A673 (cell line): ENCODE measurements at regions not wholly inside any gene's neighbourhood (a gene's known extent, or its start where the extent isn't known, plus 50 kb on each side); places are given as distances from the start of the nearest gene placed in this dataset.

Experiments used
- BruUV-seq: library from RNA; stranded (reverse); fragments of 400-500 nt; replicated peaks from 2 replicates; lab custom pipeline; 2021; lab: Mats Ljungman, UMichigan
- CTCF ChIA-PET: fragments of 300-600 bp; sonication (Branson Sonifier 250); formaldehyde crosslinking; loops from one replicate; lab custom pipeline; 2022; ENCODE audit warnings: antibody characterized with exemption; lab: Charles Lee
- POLR2A ChIA-PET: fragments of 300-600 bp; sonication (Branson Sonifier 250); formaldehyde crosslinking; loops from one replicate; lab custom pipeline; 2022; ENCODE audit warnings: antibody characterized with exemption; ENCODE audit not compliant: low non-redundant PET; lab: Charles Lee
- DNase-seq: peaks from one replicate; pipeline ENCODE4 v3.0.0-alpha.2; 2015; ENCODE audit warnings: low spot score
- H3K27ac ChIP-seq: fragments of 200-600 bp; sonication (generic); 2 replicates; pipeline ENCODE4 v1.5.1; 2016; ENCODE audit warnings: mixed run types, low read depth, mild to moderate bottlenecking, mixed read lengths, antibody characterized with exemption, low read length; ENCODE audit not compliant: poor library complexity, severe bottlenecking
- H3K27me3 ChIP-seq: fragments of 200-600 bp; sonication (generic); replicated peaks from 2 replicates; pipeline ENCODE4 v1.6.1; 2017; ENCODE audit warnings: mixed run types, low read depth, mild to moderate bottlenecking, mixed read lengths, antibody characterized with exemption, low read length; ENCODE audit not compliant: insufficient read depth, poor library complexity
- H3K36me3 ChIP-seq: fragments of 200-600 bp; sonication (generic); 2 replicates; pipeline ENCODE4 v1.6.1; 2016; ENCODE audit warnings: mixed run types, mild to moderate bottlenecking, mixed read lengths, antibody characterized with exemption, low read length; ENCODE audit not compliant: insufficient read depth, poor library complexity, severe bottlenecking
- H3K4me1 ChIP-seq: fragments of 200-600 bp; sonication (generic); 2 replicates; pipeline ENCODE4 v1.6.1; 2017; ENCODE audit warnings: mixed run types, mild to moderate bottlenecking, mixed read lengths, antibody characterized with exemption, low read length; ENCODE audit not compliant: insufficient read depth, poor library complexity, severe bottlenecking
- H3K4me3 ChIP-seq: fragments of 200-600 bp; sonication (generic); 2 replicates; pipeline ENCODE4 v1.5.1; 2016; ENCODE audit warnings: low read depth, mixed run types, mild to moderate bottlenecking, mixed read lengths, low read length; ENCODE audit not compliant: poor library complexity, severe bottlenecking
- H3K9me3 ChIP-seq: fragments of 200-600 bp; sonication (generic); 2 replicates; pipeline ENCODE4 v1.6.1; 2016; ENCODE audit warnings: mixed run types, low read depth, mild to moderate bottlenecking, mixed read lengths, antibody characterized with exemption, low read length; ENCODE audit not compliant: poor library complexity, severe bottlenecking
- CTCF ChIP-seq: fragments of 300-800, 200-600 bp; sonication (generic); conservative IDR thresholded peaks from 2 replicates; pipeline ENCODE4 v1.5.1; 2017; ENCODE audit warnings: low read depth, mild to moderate bottlenecking, antibody characterized with exemption, low read length, moderate library complexity, mixed read lengths
- EZH2 ChIP-seq: fragments of 200-600 bp; sonication (generic); IDR thresholded peaks from 2 replicates; pipeline ENCODE4 v1.6.1; 2017; ENCODE audit warnings: borderline replicate concordance, low read depth, mild to moderate bottlenecking, mixed read lengths, antibody characterized with exemption, low read length; ENCODE audit not compliant: poor library complexity, severe bottlenecking
- intact Hi-C: fragments of 100-400 bp; cut with micrococcal nuclease; formaldehyde crosslinking; loops from one replicate; pipeline ENCODE4 v1.10.0; 2022; ENCODE audit not compliant: unreplicated experiment

DNA sequence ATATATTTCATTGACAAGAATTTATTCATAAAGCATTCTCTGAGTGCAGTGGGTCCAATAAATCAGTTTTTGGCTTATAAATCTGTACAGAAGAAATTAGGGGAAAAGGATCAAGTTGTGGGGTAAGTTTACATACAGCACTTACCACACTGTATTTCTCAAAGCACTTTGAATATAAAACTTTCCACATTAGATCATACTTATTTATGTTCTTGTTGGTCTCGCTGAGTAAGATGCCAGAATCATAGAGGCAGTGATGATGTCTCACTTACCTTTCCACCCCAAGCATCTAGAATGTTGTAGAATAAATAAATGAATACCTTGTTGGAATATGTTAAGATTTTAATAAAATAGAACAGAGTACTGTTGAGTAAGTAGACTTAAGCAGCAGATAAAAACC lies 279.1 kb downstream of the PCDH20 start:
- intact Hi-C loops = no loop called here
- Histone ChIP-seq H3K4me3 (no peak overlapping the region), H3K36me3 (no peaks in the 10 kb centered on the region), H3K9me3 (no peaks in the 10 kb centered on the region), H3K27ac (no peak overlapping the region), H3K27me3 (no peaks in the 10 kb centered on the region), H3K4me1 (peaks cover 6% of the 10 kb centered on the region)
- ChIA-PET CTCF (interaction anchor here (1.1 kb wide), 1 partner anchor 509 kb away, joined by 3 read pairs; no protein-coding TSS in a partner anchor), POLR2A (no interaction called here)
- DNase-seq = no peak
- no TSS peak for BruUV-seq
- TF ChIP-seq CTCF = no peak
- no peak for TF ChIP-seq EZH2

DNA sequence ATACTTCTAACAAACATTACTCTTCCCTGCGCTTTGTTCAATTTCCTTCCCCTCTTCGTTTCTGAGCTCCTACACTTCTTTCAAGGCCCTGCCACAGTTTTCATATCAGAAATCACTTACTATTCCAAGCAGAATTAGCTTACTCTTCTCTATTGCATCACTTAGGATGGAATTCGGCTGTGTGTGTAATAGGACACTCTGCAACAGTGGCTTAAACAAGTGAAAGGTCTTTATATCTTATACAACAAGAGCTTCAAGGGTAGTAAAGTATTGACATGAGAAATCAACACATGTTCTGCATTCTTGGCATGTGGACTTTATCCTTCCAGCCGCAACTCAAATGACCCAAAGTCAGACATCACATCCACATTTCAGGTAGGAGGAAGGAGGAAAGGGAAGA lies 279.6 kb downstream of the PCDH20 start:
- Histone ChIP-seq H3K36me3 (no peaks in the 10 kb centered on the region), H3K9me3 (no peaks in the 10 kb centered on the region), H3K27me3 (no peaks in the 10 kb centered on the region), H3K27ac (no peak overlapping the region), H3K4me1 (peaks cover 6% of the 10 kb centered on the region), H3K4me3 (no peak overlapping the region)
- ChIA-PET POLR2A (no interaction called here), CTCF (interaction anchor here (1.1 kb wide), 1 partner anchor 508 kb away, joined by 3 read pairs; no protein-coding TSS in a partner anchor)
- no peak for DNase-seq
- TF ChIP-seq CTCF = no peak
- TF ChIP-seq EZH2 = no peak
- intact Hi-C loops = no loop called here
- BruUV-seq = no TSS peak

DNA sequence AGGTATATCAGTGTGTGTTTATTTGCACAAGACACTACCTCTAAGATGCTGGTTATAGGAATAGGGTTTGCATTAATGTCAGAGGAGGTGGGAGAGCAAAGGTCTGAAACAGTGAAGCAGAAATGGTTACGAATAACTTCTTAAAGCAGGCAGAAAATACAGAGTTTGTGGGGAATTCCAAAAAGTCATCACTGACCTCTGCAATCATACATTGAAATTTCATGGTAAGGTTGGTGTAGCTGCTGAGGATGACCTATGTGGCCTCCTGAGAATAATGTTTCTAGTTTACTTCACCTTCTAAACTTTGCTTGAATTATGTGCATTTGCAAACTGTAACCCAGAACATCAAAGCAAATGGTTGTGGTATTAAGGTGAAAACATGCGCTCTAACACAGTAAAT lies 280.1 kb downstream of the PCDH20 start:
- no peak for TF ChIP-seq CTCF
- TF ChIP-seq EZH2 = no peak
- no peak for DNase-seq
- Histone ChIP-seq H3K4me3 (no peak overlapping the region), H3K27ac (no peak overlapping the region), H3K4me1 (peaks cover 6% of the 10 kb centered on the region), H3K36me3 (no peaks in the 10 kb centered on the region), H3K9me3 (no peaks in the 10 kb centered on the region), H3K27me3 (no peaks in the 10 kb centered on the region)
- BruUV-seq = no TSS peak
- ChIA-PET POLR2A (no interaction called here), CTCF (interaction anchor here (1.1 kb wide), 1 partner anchor 508 kb away, joined by 3 read pairs; no protein-coding TSS in a partner anchor)
- intact Hi-C loops = no loop called here
